H9 (cell line): ENCODE measurements at regions not wholly inside any gene's neighbourhood (a gene's known extent, or its start where the extent isn't known, plus 50 kb on each side); places are given as distances from the start of the nearest gene placed in this dataset.

Source experiments
- DNase-seq: peaks from one replicate; pipeline ENCODE4 v3.0.0-alpha.2; 2017
- H2AFZ ChIP-seq: one replicate; pipeline ENCODE4 v1.6.1; 2013; ENCODE audit warnings: mild to moderate bottlenecking, low read length, control low read depth, moderate library complexity
- H2AK5ac ChIP-seq: 2 replicates; pipeline ENCODE4 v1.6.1; 2013; ENCODE audit warnings: low read length, control low read depth, mixed read lengths; ENCODE audit not compliant: insufficient read length
- H2BK120ac ChIP-seq: one replicate; pipeline ENCODE4 v1.6.1; 2013; ENCODE audit warnings: low read depth, mild to moderate bottlenecking, low read length, control low read depth, inconsistent platforms; ENCODE audit not compliant: poor library complexity, severe bottlenecking
- H2BK12ac ChIP-seq: 2 replicates; pipeline ENCODE4 v1.6.1; 2013; ENCODE audit warnings: low read length, control low read depth, mixed read lengths, low read depth; ENCODE audit not compliant: insufficient read length
- H2BK15ac ChIP-seq: 2 replicates; pipeline ENCODE4 v1.6.1; 2013; ENCODE audit warnings: low read depth, low read length, control low read depth
- H2BK20ac ChIP-seq: one replicate; pipeline ENCODE4 v1.6.1; 2013; ENCODE audit warnings: low read depth, mild to moderate bottlenecking, low read length, control low read depth, inconsistent platforms; ENCODE audit not compliant: poor library complexity, severe bottlenecking
- H2BK5ac ChIP-seq: 2 replicates; pipeline ENCODE4 v1.6.1; 2013; ENCODE audit warnings: low read length, control low read depth, mixed read lengths; ENCODE audit not compliant: insufficient read length
- H3K14ac ChIP-seq: 2 replicates; pipeline ENCODE4 v1.6.1; 2013; ENCODE audit warnings: low read length, control low read depth; ENCODE audit not compliant: insufficient read depth
- H3K18ac ChIP-seq: 2 replicates; pipeline ENCODE4 v1.6.1; 2013; ENCODE audit warnings: low read depth, mild to moderate bottlenecking, mixed read lengths, low read length, control low read depth; ENCODE audit not compliant: insufficient read length
- H3K23ac ChIP-seq: 2 replicates; pipeline ENCODE4 v1.6.1; 2013; ENCODE audit warnings: low read length, control low read depth, mixed read lengths, low read depth; ENCODE audit not compliant: insufficient read length
- H3K23me2 ChIP-seq: 2 replicates; pipeline ENCODE4 v1.6.1; 2013; ENCODE audit warnings: low read depth, mild to moderate bottlenecking, mixed read lengths, low read length, control low read depth; ENCODE audit not compliant: insufficient read length, poor library complexity, severe bottlenecking
- H3K27ac ChIP-seq: 2 replicates; pipeline ENCODE4 v1.5.1; 2013; ENCODE audit warnings: low read length, control low read depth, mixed read lengths, low read depth; ENCODE audit not compliant: insufficient read length
- H3K27me3 ChIP-seq: 2 replicates; pipeline ENCODE4 v1.6.1; 2013; ENCODE audit warnings: low read length, control low read depth, inconsistent platforms; ENCODE audit not compliant: insufficient read depth
- H3K4ac ChIP-seq: 2 replicates; pipeline ENCODE4 v1.6.1; 2013; ENCODE audit warnings: low read depth, mild to moderate bottlenecking, control low read depth, inconsistent platforms, low read length, moderate library complexity
- H3K4me1 ChIP-seq: 2 replicates; pipeline ENCODE4 v1.6.1; 2013; ENCODE audit warnings: low read length, control low read depth, inconsistent platforms; ENCODE audit not compliant: insufficient read depth
- H3K4me2 ChIP-seq: 2 replicates; pipeline ENCODE4 v1.6.1; 2013; ENCODE audit warnings: low read length, control low read depth, mixed read lengths; ENCODE audit not compliant: insufficient read length, insufficient read depth
- H3K56ac ChIP-seq: 2 replicates; pipeline ENCODE4 v1.6.1; 2013; ENCODE audit warnings: low read depth, mild to moderate bottlenecking, mixed read lengths, low read length, control low read depth; ENCODE audit not compliant: insufficient read length
- H3K79me1 ChIP-seq: 2 replicates; pipeline ENCODE4 v1.6.1; 2013; ENCODE audit warnings: low read depth, mild to moderate bottlenecking, moderate library complexity, low read length, control low read depth, inconsistent platforms; ENCODE audit not compliant: insufficient read depth, poor library complexity, severe bottlenecking
- H3K79me2 ChIP-seq: 2 replicates; pipeline ENCODE4 v1.6.1; 2013; ENCODE audit warnings: low read length, control low read depth, inconsistent platforms; ENCODE audit not compliant: insufficient read depth
- H3K9ac ChIP-seq: 2 replicates; pipeline ENCODE4 v1.6.1; 2013; ENCODE audit warnings: low read length, control low read depth, mixed read lengths; ENCODE audit not compliant: insufficient read length; ENCODE audit errors: extremely low read depth
- H3K9me3 ChIP-seq: one replicate; pipeline ENCODE4 v1.6.1; 2013; ENCODE audit warnings: low read depth, low read length, inconsistent platforms; ENCODE audit not compliant: control insufficient read depth
- H3T11ph ChIP-seq: one replicate; pipeline ENCODE4 v1.6.1; 2013; ENCODE audit warnings: mild to moderate bottlenecking, low read length, control low read depth, inconsistent platforms
- H4K20me1 ChIP-seq: one replicate; pipeline ENCODE4 v1.6.1; 2013; ENCODE audit not compliant: control insufficient read depth, insufficient read length, insufficient read depth
- H4K5ac ChIP-seq: 2 replicates; pipeline ENCODE4 v1.6.1; 2013; ENCODE audit warnings: low read depth, mild to moderate bottlenecking, mixed read lengths, low read length, control low read depth; ENCODE audit not compliant: insufficient read length
- H4K8ac ChIP-seq: replicated peaks from 2 replicates; pipeline ENCODE4 v1.6.1; 2013; ENCODE audit warnings: low read length, control low read depth, mixed read lengths, low read depth; ENCODE audit not compliant: insufficient read length
- H4K91ac ChIP-seq: 2 replicates; pipeline ENCODE4 v1.6.1; 2013; ENCODE audit warnings: low read depth, mild to moderate bottlenecking, moderate library complexity, mixed read lengths, low read length, control low read depth; ENCODE audit not compliant: insufficient read length
- H3K27ac Mint-ChIP-seq, 3 experiments: 2 replicates in 2 of 3; 3 replicates in 1 of 3; pipeline ENCODE4 v1.8.0; 2020 to 2021; ENCODE audit warnings: mixed read lengths in 3 of 3, mild to moderate bottlenecking in 1 of 3, moderate library complexity in 1 of 3
- H3K27me3 Mint-ChIP-seq: 2 replicates; pipeline ENCODE4 v1.8.0; 2021; ENCODE audit warnings: low read depth, mild to moderate bottlenecking, moderate library complexity, mixed read lengths
- H3K36me3 Mint-ChIP-seq, 3 experiments: 2 replicates in 2 of 3; 3 replicates in 1 of 3; pipeline ENCODE4 v1.8.0; 2020 to 2021; ENCODE audit warnings: low read depth in 3 of 3, mixed read lengths in 3 of 3; ENCODE audit not compliant: insufficient read depth in 1 of 3
- H3K4me1 Mint-ChIP-seq, 2 experiments: 2 replicates each; pipeline ENCODE4 v1.8.0; 2020; ENCODE audit warnings: mixed read lengths in 2 of 2
- H3K4me3 Mint-ChIP-seq, 2 experiments: 2 replicates in 1 of 2; 3 replicates in 1 of 2; pipeline ENCODE4 v1.8.0; 2020 to 2021; ENCODE audit warnings: mild to moderate bottlenecking in 2 of 2, mixed read lengths in 2 of 2, moderate library complexity in 1 of 2
- H3K9me3 Mint-ChIP-seq, 2 experiments: 2 replicates in 1 of 2; 3 replicates in 1 of 2; pipeline ENCODE4 v1.8.0; 2020; ENCODE audit warnings: mild to moderate bottlenecking in 2 of 2, mixed read lengths in 2 of 2, moderate library complexity in 1 of 2
- CTCF ChIP-seq: fragments of 200-600 bp; sonication (generic); conservative IDR thresholded peaks from 3 replicates; pipeline ENCODE4 v1.8.0; 2021; ENCODE audit warnings: antibody characterized with exemption, mild to moderate bottlenecking

- Histone ChIP-seq H3K9me3 (no peaks in the 10 kb centered on the region), H4K91ac (no peak overlapping the region), H2BK15ac (no peak overlapping the region), H3K4me1 (no peaks in the 10 kb centered on the region), H2BK120ac (no peak overlapping the region), H2AFZ (no peak overlapping the region), H4K8ac (no peak overlapping the region), H3K4ac (no peak overlapping the region), H3K27me3 (no peaks in the 10 kb centered on the region), H3T11ph (no peak overlapping the region), H2BK5ac (no peak overlapping the region), H2BK12ac (no peak overlapping the region), H3K79me1 (no peaks in the 10 kb centered on the region), H3K9ac (no peak overlapping the region), H4K5ac (no peak overlapping the region), H3K4me2 (no peak overlapping the region), H3K18ac (no peak overlapping the region), H3K14ac (no peak overlapping the region), H3K79me2 (no peaks in the 10 kb centered on the region), H3K23ac (no peak overlapping the region), H2BK20ac (no peak overlapping the region), H3K27ac (no peak overlapping the region), H3K56ac (no peak overlapping the region), H3K23me2 (no peaks in the 10 kb centered on the region), H4K20me1 (no peaks in the 10 kb centered on the region), H2AK5ac (no peak overlapping the region)
- H3K4me3 Mint-ChIP-seq, result no peak overlapping the region
- H3K27ac Mint-ChIP-seq, result no peak overlapping the region
- DNase-seq, result no peak
- H3K9me3 Mint-ChIP-seq, result no peaks in the 10 kb centered on the region; a peak in 2 of 5 replicates
- no peaks in the 10 kb centered on the region for H3K36me3 Mint-ChIP-seq
- no peak for TF ChIP-seq CTCF
- no peaks in the 10 kb centered on the region; the same call in 1 of the 2 replicates for H3K27me3 Mint-ChIP-seq
- peaks cover 0 to 3% of the 10 kb centered on the region in 2 experiments; a peak in 1 of 4 replicates for H3K4me1 Mint-ChIP-seq
Measured at GRCh38 chr12:58066296-58066695, 124.9 kb downstream of the ATP23 start.
